HCT116 (cell line): ENCODE measurements at regions not wholly inside any gene's neighbourhood (a gene's known extent, or its start where the extent isn't known, plus 50 kb on each side); places are given as distances from the start of the nearest gene placed in this dataset.

Source experiments
- ATAC-seq: fragments of 200-7000 bp; cut with Tn5 transposase; 2 replicates; pipeline ENCODE4 v1.9.1; 2020; ENCODE audit warnings: mild to moderate bottlenecking, moderate library complexity
- BruUV-seq: library from RNA; stranded (reverse); fragments of 400-500 nt; replicated peaks from 2 replicates; lab custom pipeline; 2021; lab: Mats Ljungman, UMichigan
- CTCF ChIA-PET: fragments of 300-600 bp; sonication (Branson Sonifier 250); formaldehyde crosslinking; loops from one replicate; lab custom pipeline; 2021; ENCODE audit warnings: antibody characterized with exemption; lab: Charles Lee
- POLR2A ChIA-PET: fragments of 300-600, 350-600 bp; sonication (Branson Sonifier 250); formaldehyde crosslinking; loops from one replicate; lab custom pipeline; 2021; ENCODE audit warnings: antibody characterized with exemption; lab: Charles Lee
- RAD21 ChIA-PET, 2 experiments: fragments of 300-600 bp; sonication (Branson Sonifier 250); formaldehyde crosslinking; loops; one replicate each; lab custom pipeline; 2023; ENCODE audit warnings: low total read pairs in 2 of 2; ENCODE audit not compliant: uncharacterized antibody in 2 of 2, unreplicated experiment in 2 of 2, low non-redundant PET in 1 of 2; lab: Charles Lee
- DNase-seq: peaks from one replicate; pipeline ENCODE4 v3.0.0-alpha.2; 2010; ENCODE audit warnings: low read depth, low spot score
- H2AFZ ChIP-seq: fragments of 200-600 bp; shearing (Covaris generic), sonication (generic); 2 replicates; pipeline ENCODE4 v1.6.1; 2017; ENCODE audit warnings: low read depth, mixed run types, mixed read lengths, antibody characterized with exemption, low read length; ENCODE audit not compliant: poor library complexity, severe bottlenecking
- H3K27ac ChIP-seq: 2 replicates; pipeline ENCODE4 v1.5.1; 2012; ENCODE audit warnings: low read depth, low read length
- H3K27me3 ChIP-seq: fragments of 200-600 bp; sonication (generic); 2 replicates; pipeline ENCODE4 v1.6.1; 2016; ENCODE audit warnings: mixed run types, low read length, mixed read lengths; ENCODE audit not compliant: insufficient read depth
- H3K36me3 ChIP-seq, 2 experiments: fragments of 200-500 bp in 1 of 2; fragments of 200-600 bp in 1 of 2; sonication (Bioruptor generic) in 1 of 2; sonication (generic) in 1 of 2; 2 replicates each; pipeline versions ENCODE4 v1.5.1 to v1.6.1; 2014 to 2016; ENCODE audit warnings: low read length in 2 of 2, inconsistent platforms in 1 of 2, mixed read lengths in 1 of 2, mixed run types in 1 of 2; ENCODE audit not compliant: insufficient read depth in 2 of 2, control insufficient read depth in 1 of 2
- H3K4me1 ChIP-seq, 2 experiments: fragments of 200-600 bp in 1 of 2; sonication (generic) in 1 of 2; 2 replicates each; pipeline versions ENCODE4 v1.5.1 to v1.6.1; 2012 to 2017; ENCODE audit warnings: low read length in 2 of 2, inconsistent platforms in 1 of 2, mild to moderate bottlenecking in 1 of 2, mixed read lengths in 1 of 2, mixed run types in 1 of 2, moderate library complexity in 1 of 2; ENCODE audit not compliant: insufficient read depth in 2 of 2, control insufficient read depth in 1 of 2
- H3K4me2 ChIP-seq: fragments of 200-600 bp; sonication (generic); 2 replicates; pipeline ENCODE4 v1.6.1; 2017; ENCODE audit warnings: mixed run types, low read length, mixed read lengths
- H3K4me3 ChIP-seq, 2 experiments: fragments of 200-600 bp in 1 of 2; sonication (generic) in 1 of 2; replicated peaks in 1 of 2; 2 replicates each; pipeline ENCODE4 v1.5.1; 2011 to 2016; ENCODE audit warnings: low read length in 2 of 2, control low read depth in 1 of 2, low read depth in 1 of 2, mild to moderate bottlenecking in 1 of 2, mixed read lengths in 1 of 2, mixed run types in 1 of 2
- H3K79me2 ChIP-seq: fragments of 200-600 bp; sonication (generic); 2 replicates; pipeline ENCODE4 v1.6.1; 2017; ENCODE audit warnings: mild to moderate bottlenecking, mixed run types, low read length, moderate library complexity, mixed read lengths; ENCODE audit not compliant: insufficient read depth
- H3K9ac ChIP-seq: fragments of 200-600 bp; sonication (generic); 2 replicates; pipeline ENCODE4 v1.6.1; 2016; ENCODE audit warnings: low read length, mixed read lengths
- H3K9me2 ChIP-seq: fragments of 200-600 bp; sonication (generic), shearing (Covaris generic); 2 replicates; pipeline ENCODE4 v1.6.1; 2017; ENCODE audit warnings: mixed run types, mild to moderate bottlenecking, moderate library complexity; ENCODE audit not compliant: insufficient read depth
- H3K9me3 ChIP-seq, 2 experiments: fragments of 200-500 bp in 1 of 2; fragments of 200-600 bp in 1 of 2; sonication (Bioruptor generic) in 1 of 2; sonication (generic) in 1 of 2; 2 replicates each; pipeline ENCODE4 v1.6.1; 2014 to 2017; ENCODE audit warnings: low read length in 2 of 2, mixed read lengths in 2 of 2, inconsistent platforms in 1 of 2, low read depth in 1 of 2, mild to moderate bottlenecking in 1 of 2, mixed run types in 1 of 2, moderate library complexity in 1 of 2; ENCODE audit not compliant: control insufficient read depth in 1 of 2, insufficient read depth in 1 of 2
- H4K20me1 ChIP-seq: fragments of 200-600 bp; sonication (generic), shearing (Covaris generic); 2 replicates; pipeline ENCODE4 v1.6.1; 2017; ENCODE audit warnings: mixed run types, mild to moderate bottlenecking, moderate library complexity; ENCODE audit not compliant: insufficient read depth
- CEBPB ChIP-seq: IDR thresholded peaks from 2 replicates; pipeline ENCODE4 v1.6.1; 2012; ENCODE audit warnings: low read depth
- EGR1 ChIP-seq: IDR thresholded peaks from 2 replicates; pipeline ENCODE4 v1.6.1; 2012; ENCODE audit warnings: low read depth
- EZH2phosphoT487 ChIP-seq: fragments of 200-600 bp; IDR thresholded peaks from 2 replicates; pipeline ENCODE4 v1.6.1; 2018; ENCODE audit warnings: antibody characterized with exemption, borderline replicate concordance
- POLR2A ChIP-seq: IDR thresholded peaks from 2 replicates; pipeline ENCODE4 v1.7.0; 2011; ENCODE audit warnings: borderline replicate concordance; ENCODE audit not compliant: insufficient read depth, insufficient read length; ENCODE audit errors: extremely low read depth
- POLR2AphosphoS5 ChIP-seq: IDR thresholded peaks from 2 replicates; pipeline ENCODE4 v1.6.1; 2011; ENCODE audit warnings: mild to moderate bottlenecking, low read depth, low read length, moderate library complexity
- RAD21 ChIP-seq: IDR thresholded peaks from 2 replicates; pipeline ENCODE4 v1.6.1; 2012; ENCODE audit warnings: low read depth, mild to moderate bottlenecking
- SP1 ChIP-seq: IDR thresholded peaks from 2 replicates; pipeline ENCODE4 v1.6.1; 2012; ENCODE audit warnings: low read depth
- SRF ChIP-seq: IDR thresholded peaks from 2 replicates; pipeline ENCODE4 v1.6.1; 2012; ENCODE audit warnings: low read depth
- TCF7L2 ChIP-seq: IDR thresholded peaks from 2 replicates; pipeline ENCODE4 v1.7.0; 2011; ENCODE audit warnings: borderline replicate concordance, inconsistent platforms; ENCODE audit not compliant: insufficient read depth, insufficient read length; ENCODE audit errors: extremely low read depth
- YY1 ChIP-seq: IDR thresholded peaks from 2 replicates; pipeline ENCODE4 v1.6.1; 2011; ENCODE audit warnings: low read length, low read depth, moderate library complexity, mild to moderate bottlenecking; ENCODE audit not compliant: insufficient replicate concordance; ENCODE audit errors: extremely low read depth
- ZFX ChIP-seq: fragments of 450-650 bp; IDR thresholded peaks from 2 replicates; pipeline ENCODE4 v1.6.1; 2017
- ZNF274 ChIP-seq: fragments of 200-500 bp; sonication (Bioruptor generic); IDR thresholded peaks from 2 replicates; pipeline ENCODE4 v1.6.1; 2014; ENCODE audit warnings: mild to moderate bottlenecking, low read depth, low read length, inconsistent platforms
- intact Hi-C: fragments of 100-400 bp; cut with micrococcal nuclease; formaldehyde crosslinking; loops from 2 replicates; pipeline ENCODE4 v1.10.0; 2022
- TF ChIP-seq, protein P1 (sequence below), 3 experiments: fragments of 200-600 bp in 1 of 3; sonication (generic) in 1 of 3; IDR thresholded peaks in 2 of 3; conservative IDR thresholded peaks in 1 of 3; 2 replicates each; pipeline ENCODE4 v1.5.1; 2012 to 2017; ENCODE audit warnings: low read depth in 2 of 3, low read length in 2 of 3, antibody characterized with exemption in 1 of 3, borderline replicate concordance in 1 of 3, control low read depth in 1 of 3, mild to moderate bottlenecking in 1 of 3, mixed read lengths in 1 of 3, mixed run types in 1 of 3, moderate library complexity in 1 of 3; ENCODE audit not compliant: insufficient read depth in 1 of 3
- TF ChIP-seq, protein P2 (sequence below): IDR thresholded peaks from 2 replicates; pipeline ENCODE4 v1.6.1; 2012

- no peak for TF ChIP-seq EGR1
- TF ChIP-seq, protein P1, sequence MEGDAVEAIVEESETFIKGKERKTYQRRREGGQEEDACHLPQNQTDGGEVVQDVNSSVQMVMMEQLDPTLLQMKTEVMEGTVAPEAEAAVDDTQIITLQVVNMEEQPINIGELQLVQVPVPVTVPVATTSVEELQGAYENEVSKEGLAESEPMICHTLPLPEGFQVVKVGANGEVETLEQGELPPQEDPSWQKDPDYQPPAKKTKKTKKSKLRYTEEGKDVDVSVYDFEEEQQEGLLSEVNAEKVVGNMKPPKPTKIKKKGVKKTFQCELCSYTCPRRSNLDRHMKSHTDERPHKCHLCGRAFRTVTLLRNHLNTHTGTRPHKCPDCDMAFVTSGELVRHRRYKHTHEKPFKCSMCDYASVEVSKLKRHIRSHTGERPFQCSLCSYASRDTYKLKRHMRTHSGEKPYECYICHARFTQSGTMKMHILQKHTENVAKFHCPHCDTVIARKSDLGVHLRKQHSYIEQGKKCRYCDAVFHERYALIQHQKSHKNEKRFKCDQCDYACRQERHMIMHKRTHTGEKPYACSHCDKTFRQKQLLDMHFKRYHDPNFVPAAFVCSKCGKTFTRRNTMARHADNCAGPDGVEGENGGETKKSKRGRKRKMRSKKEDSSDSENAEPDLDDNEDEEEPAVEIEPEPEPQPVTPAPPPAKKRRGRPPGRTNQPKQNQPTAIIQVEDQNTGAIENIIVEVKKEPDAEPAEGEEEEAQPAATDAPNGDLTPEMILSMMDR (IDR thresholded peaks at IDR 0.05 in 2 of 3, conservative IDR thresholded peaks at IDR 0.05 in 1 of 3; ENCODE audit: borderline replicate concordance in 1 of 3, insufficient read depth in 1 of 3, low read depth in 2 of 3, low read length in 2 of 3): no peak
- TF ChIP-seq, protein P2, sequence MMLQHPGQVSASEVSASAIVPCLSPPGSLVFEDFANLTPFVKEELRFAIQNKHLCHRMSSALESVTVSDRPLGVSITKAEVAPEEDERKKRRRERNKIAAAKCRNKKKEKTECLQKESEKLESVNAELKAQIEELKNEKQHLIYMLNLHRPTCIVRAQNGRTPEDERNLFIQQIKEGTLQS: no peak
- TF ChIP-seq TCF7L2: no peak
- TF ChIP-seq SRF: no peak
- no peak for TF ChIP-seq RAD21
- TF ChIP-seq SP1: no peak
- TF ChIP-seq ZNF274: no peak
- no peak for TF ChIP-seq CEBPB
- no peak for TF ChIP-seq POLR2AphosphoS5
- no peak for TF ChIP-seq ZFX
- no peak for TF ChIP-seq POLR2A
- no peak for TF ChIP-seq EZH2phosphoT487
- no peak for TF ChIP-seq YY1
- Histone ChIP-seq H3K4me1 (no peaks in the 10 kb centered on the region), H3K9me3 (peaks cover 0 to 18% of the 10 kb centered on the region in 2 experiments; a peak in 2 of 4 replicates)
Measured at GRCh38 chr1:71330991-71331390, 250.2 kb upstream of the ZRANB2 start.

More at GRCh38 chr1:71330991-71331390, 250.2 kb upstream of the ZRANB2 start:
- Histone ChIP-seq H3K79me2 (no peaks in the 10 kb centered on the region), H3K9ac (no peak overlapping the region), H2AFZ (no peak overlapping the region), H3K27me3 (no peaks in the 10 kb centered on the region), H4K20me1 (no peaks in the 10 kb centered on the region), H3K27ac (no peak overlapping the region), H3K9me2 (no peaks in the 10 kb centered on the region), H3K4me3 (no peak overlapping the region), H3K36me3 (no peaks in the 10 kb centered on the region), H3K4me2 (no peak overlapping the region)
- no peak for DNase-seq
- RAD21 ChIA-PET: no interaction called here
- ATAC-seq: no peak
- intact Hi-C loops: no loop called here
- no TSS peak for BruUV-seq
- POLR2A ChIA-PET: no interaction called here
- CTCF ChIA-PET: no interaction called here
